ENCODE measurements at regions not wholly inside any gene's neighbourhood (a gene's known extent, or its start where the extent isn't known, plus 50 kb on each side); places are given as distances from the start of the nearest gene placed in this dataset.
"Not testable (repeated sequence)": the region's sequence is repeated elsewhere in the genome, so short reads cannot be mapped to it uniquely, and the experiment has no call there.

- DNase-seq = no peak
These were observed 93.6 kb upstream of the MTAP start for GRCh38 chr9:21708856-21709255.

GRCh38 chr9:21709464-21710058 lies 92.9 kb upstream of the MTAP start:
- peak; percentile 81 for DNase-seq

- DNase-seq = peak; percentile 22
These were observed 91.8 kb upstream of the MTAP start for GRCh38 chr9:21710548-21711191.

GRCh38 chr9:21711504-21711903 lies 90.9 kb upstream of the MTAP start:
- no peak for DNase-seq

DNA sequence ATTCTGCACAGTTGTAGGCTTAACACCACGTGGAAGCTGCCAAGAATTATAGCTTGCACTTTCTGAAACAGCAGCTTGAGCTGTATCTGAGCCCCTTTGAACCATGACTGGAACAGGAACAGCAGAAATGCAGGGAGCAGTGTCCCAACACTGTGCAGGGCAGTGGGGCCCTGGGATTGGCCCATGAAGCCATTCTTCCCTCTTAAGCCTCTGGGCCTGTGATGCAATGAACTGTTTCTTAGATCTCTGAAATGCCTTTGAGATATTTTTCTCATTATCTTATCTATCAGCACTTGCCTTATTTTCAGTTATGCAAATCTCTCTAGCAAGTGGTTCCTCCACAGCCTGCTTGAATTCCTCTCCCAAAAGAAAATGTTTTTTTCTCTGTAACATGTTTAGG lies 87.0 kb upstream of the MTAP start:
- DNase-seq = no peak

- no peak for DNase-seq
These were observed 81.7 kb upstream of the MTAP start for GRCh38 chr9:21720758-21721157.

DNA sequence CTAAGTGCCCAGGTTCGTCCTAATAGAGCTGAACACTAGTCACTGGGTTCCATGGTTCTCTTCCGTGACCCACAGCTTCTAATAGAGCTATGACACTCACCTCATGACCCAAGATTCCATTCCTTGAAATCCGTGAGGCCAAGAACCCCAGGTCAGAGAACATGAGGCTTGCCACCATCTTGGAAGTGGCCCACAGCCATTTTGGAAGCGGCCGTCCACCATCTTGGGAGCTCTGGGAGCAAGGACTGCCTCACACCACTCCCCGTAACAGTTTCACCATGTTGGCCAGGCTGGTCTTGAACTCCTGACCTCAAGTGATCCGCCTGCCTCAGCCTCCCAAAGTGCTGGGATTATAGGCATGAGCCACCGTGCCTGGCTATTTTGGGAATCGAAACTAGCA lies 75.0 kb upstream of the MTAP start:
- DNase-seq = not testable (repeated sequence)

DNA sequence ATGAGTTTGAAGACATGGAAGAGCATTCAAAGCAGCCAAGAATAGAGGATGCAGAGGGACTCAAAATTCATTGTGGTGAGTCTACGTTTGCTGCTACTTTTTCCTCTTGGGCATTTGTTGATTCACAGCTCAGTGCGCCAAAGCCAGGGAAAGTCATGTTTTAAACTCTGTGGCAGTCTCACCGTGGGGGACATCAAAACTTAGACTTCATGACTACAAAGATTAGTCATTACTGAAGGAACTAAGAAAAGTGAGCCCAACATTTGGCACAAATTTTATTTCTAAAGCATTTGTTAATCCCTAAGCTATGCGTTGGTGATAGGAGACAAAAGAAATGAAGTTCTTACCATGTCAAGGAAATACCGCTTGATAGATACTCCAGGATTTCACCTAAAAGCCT lies 73.7 kb upstream of the MTAP start:
- DNase-seq = no peak

DNA sequence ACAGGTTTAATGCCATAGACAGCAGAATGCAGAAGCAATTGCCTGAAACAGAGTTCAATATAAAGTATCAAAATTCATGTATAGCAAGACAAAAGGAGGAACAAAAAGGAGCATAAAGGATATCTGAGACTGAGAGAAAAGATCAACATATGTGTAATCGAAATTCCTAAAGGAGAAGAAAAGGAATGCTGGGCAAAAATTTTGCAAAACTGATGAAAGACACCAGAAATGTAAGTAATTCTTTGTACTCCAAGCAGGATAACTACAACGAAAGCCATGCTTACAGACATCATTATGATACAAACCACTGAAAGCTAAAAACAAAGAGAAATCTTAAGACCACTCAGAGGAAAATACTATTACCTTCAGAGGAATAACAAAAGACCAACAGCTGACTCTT lies 72.8 kb upstream of the MTAP start:
- DNase-seq = no peak

GRCh38 chr9:21730899-21731298 lies 71.5 kb upstream of the MTAP start:
- DNase-seq = no peak

- DNase-seq = no peak
These were observed 61.3 kb upstream of the MTAP start for GRCh38 chr9:21741151-21741550.

DNA sequence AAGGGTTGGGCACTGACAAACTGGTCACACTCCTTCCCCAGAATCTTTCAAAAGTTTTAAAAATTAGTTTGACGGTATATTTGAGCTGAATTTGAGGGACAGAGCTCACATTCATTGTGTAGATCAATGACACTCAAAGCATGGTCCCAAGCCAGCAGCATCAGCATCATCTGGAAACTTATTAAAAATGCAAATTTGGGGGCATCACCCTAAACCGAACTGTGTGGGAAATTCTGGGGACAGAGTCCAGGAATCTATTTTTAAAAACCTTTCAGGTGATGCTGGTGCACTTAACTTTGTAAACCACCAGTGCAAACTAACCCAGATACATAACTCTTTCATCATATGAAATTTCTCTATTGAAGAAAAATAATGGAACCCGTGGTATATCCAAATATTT lies 58.1 kb upstream of the MTAP start:
- DNase-seq = no peak

DNA sequence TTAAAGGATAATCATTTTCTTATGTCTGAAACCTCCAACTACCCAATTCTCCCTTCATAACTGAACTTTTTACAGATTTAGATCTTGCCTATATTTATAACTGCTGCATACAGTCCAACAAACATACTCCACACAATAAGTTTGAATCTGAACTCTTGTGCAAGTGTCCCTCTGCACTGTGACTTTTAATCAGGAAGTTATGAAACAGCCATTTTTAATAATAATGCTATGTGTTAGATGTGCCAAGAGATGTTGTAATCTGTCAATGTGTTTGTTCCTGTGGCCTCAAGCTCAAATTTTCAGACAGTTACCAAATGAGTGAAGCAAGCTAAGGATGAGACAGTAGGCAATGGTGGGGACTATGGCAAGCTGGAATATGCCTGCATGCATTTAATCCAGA lies 57.6 kb upstream of the MTAP start:
- no peak for DNase-seq

- DNase-seq = no peak
These were observed 55.9 kb upstream of the MTAP start for GRCh38 chr9:21746550-21746949.

DNA sequence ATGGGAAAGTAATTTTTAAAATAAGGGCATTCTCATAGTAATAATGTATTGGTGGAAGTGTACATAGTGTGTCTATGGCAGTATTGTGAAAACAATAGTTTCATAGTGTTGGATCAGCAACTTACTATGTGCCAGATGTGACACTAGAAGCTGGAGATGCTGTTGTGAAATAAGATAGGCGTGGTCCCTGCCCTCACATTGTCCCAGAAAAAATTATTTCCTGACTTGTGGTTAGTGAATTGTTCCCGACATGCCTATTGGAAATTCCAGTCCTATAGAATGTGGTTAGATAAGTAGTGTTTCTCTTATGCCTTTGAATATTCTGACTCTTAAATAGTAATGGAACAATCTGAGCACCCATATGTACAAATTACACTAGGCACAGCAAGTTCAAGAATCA lies 55.3 kb upstream of the MTAP start:
- no peak for DNase-seq

DNA sequence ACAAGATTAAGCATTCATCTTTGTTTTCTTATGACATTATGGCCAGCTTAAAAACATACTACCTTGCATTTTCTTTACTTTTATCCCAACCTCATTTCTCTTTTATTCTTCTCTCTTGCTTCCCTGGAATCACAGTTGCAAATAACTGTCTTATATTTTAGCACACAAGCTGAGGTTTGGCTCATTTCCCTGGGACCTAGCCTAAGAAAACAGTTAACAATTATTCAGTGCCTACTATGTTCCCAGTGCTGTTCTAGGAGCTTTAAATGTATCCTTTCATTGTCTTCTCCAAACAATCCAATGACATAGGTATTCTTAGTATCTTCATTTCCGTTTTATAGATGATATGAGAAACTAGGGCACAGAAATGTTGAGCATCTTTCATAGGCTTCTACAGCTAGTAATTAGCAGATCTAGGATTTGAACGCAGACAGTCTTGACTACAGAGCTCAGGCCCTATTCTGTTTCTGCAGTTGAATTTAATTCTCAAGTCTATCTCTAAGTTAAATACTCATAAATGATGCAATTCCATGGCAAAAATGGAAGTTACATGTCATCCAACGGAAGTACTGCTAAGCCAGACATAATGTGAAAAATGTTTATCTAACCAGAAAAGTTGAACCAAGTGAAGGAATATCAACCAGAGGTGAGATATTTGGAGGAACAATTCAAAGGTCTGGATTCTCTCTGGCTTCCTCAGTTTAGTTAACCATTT lies 52.3 kb upstream of the MTAP start:
- no peak for DNase-seq

GRCh38 chr9:21751998-21752397 lies 50.4 kb upstream of the MTAP start:
- no peak for DNase-seq
